ENCODE measurements at regions not wholly inside any gene's neighbourhood (a gene's known extent, or its start where the extent isn't known, plus 50 kb on each side); places are given as distances from the start of the nearest gene placed in this dataset.

- DNase-seq (ENCODE audit: low read depth), result peak; percentile 13
- H3K4me3 ChIP-seq (ENCODE audit: low read depth, low read length), result no peak overlapping the region
Observed at GRCh38 chr12:78470354-78471195, 394.0 kb upstream of the SYT1 start.

- H3K4me3 ChIP-seq (ENCODE audit: low read depth, low read length), result no peak overlapping the region
- DNase-seq (ENCODE audit: low read depth), result peak; percentile 31
Observed at GRCh38 chr12:78473136-78473535, 391.4 kb upstream of the SYT1 start.

GRCh38 chr12:78473561-78473960 lies 391.0 kb upstream of the SYT1 start:
- H3K4me3 ChIP-seq (ENCODE audit: low read depth, low read length), result no peak overlapping the region
- no peak for DNase-seq (ENCODE audit: low read depth)

- no peak overlapping the region for H3K4me3 ChIP-seq (ENCODE audit: low read depth, low read length)
- no peak for DNase-seq (ENCODE audit: low read depth)
Observed at GRCh38 chr12:78483767-78484315, 380.7 kb upstream of the SYT1 start.

GRCh38 chr12:78489990-78490389 lies 374.6 kb upstream of the SYT1 start:
- DNase-seq (ENCODE audit: low read depth), result no peak
- H3K4me3 ChIP-seq (ENCODE audit: low read depth, low read length), result no peak overlapping the region

- no peak for DNase-seq (ENCODE audit: low read depth)
- H3K4me3 ChIP-seq (ENCODE audit: low read depth, low read length), result no peak overlapping the region
Observed at GRCh38 chr12:78490861-78491260, 373.7 kb upstream of the SYT1 start.

GRCh38 chr12:78494911-78495310 lies 369.7 kb upstream of the SYT1 start:
- DNase-seq (ENCODE audit: low read depth), result peak; percentile 0
- H3K4me3 ChIP-seq (ENCODE audit: low read depth, low read length), result no peak overlapping the region

GRCh38 chr12:78501825-78502224 lies 362.7 kb upstream of the SYT1 start:
- no peak overlapping the region for H3K4me3 ChIP-seq (ENCODE audit: low read depth, low read length)
- DNase-seq (ENCODE audit: low read depth), result no peak

- H3K4me3 ChIP-seq (ENCODE audit: low read depth, low read length), result no peak overlapping the region
- DNase-seq (ENCODE audit: low read depth), result no peak
Observed at GRCh38 chr12:78519422-78519821, 345.2 kb upstream of the SYT1 start.

GRCh38 chr12:78530100-78530765 lies 334.3 kb upstream of the SYT1 start:
- peak; percentile 65 for DNase-seq (ENCODE audit: low read depth)
- H3K4me3 ChIP-seq (ENCODE audit: low read depth, low read length), result no peak overlapping the region

- DNase-seq (ENCODE audit: low read depth), result no peak
- no peak overlapping the region for H3K4me3 ChIP-seq (ENCODE audit: low read depth, low read length)
Observed at GRCh38 chr12:78531831-78532458, 332.6 kb upstream of the SYT1 start.

GRCh38 chr12:78534311-78534710 lies 330.3 kb upstream of the SYT1 start:
- H3K4me3 ChIP-seq (ENCODE audit: low read depth, low read length), result no peak overlapping the region
- no peak for DNase-seq (ENCODE audit: low read depth)

GRCh38 chr12:78540606-78541336 lies 323.8 kb upstream of the SYT1 start:
- no peak overlapping the region for H3K4me3 ChIP-seq (ENCODE audit: low read depth, low read length)
- DNase-seq (ENCODE audit: low read depth), result no peak

- no peak for DNase-seq (ENCODE audit: low read depth)
- H3K4me3 ChIP-seq (ENCODE audit: low read depth, low read length), result no peak overlapping the region
Observed at GRCh38 chr12:78550831-78551230, 313.7 kb upstream of the SYT1 start.

- no peak overlapping the region for H3K4me3 ChIP-seq (ENCODE audit: low read depth, low read length)
- DNase-seq (ENCODE audit: low read depth), result no peak
Observed at GRCh38 chr12:78555802-78556201, 308.8 kb upstream of the SYT1 start.

GRCh38 chr12:78556651-78557050 lies 307.9 kb upstream of the SYT1 start:
- DNase-seq (ENCODE audit: low read depth), result no peak
- no peak overlapping the region for H3K4me3 ChIP-seq (ENCODE audit: low read depth, low read length)

GRCh38 chr12:78559416-78559815 lies 305.2 kb upstream of the SYT1 start:
- H3K4me3 ChIP-seq (ENCODE audit: low read depth, low read length), result no peak overlapping the region
- no peak for DNase-seq (ENCODE audit: low read depth)

GRCh38 chr12:78559886-78560285 lies 304.7 kb upstream of the SYT1 start:
- no peak overlapping the region for H3K4me3 ChIP-seq (ENCODE audit: low read depth, low read length)
- DNase-seq (ENCODE audit: low read depth), result no peak

- H3K4me3 ChIP-seq (ENCODE audit: low read depth, low read length), result no peak overlapping the region
- DNase-seq (ENCODE audit: low read depth), result no peak
Observed at GRCh38 chr12:78560633-78561032, 303.9 kb upstream of the SYT1 start.

Measured in skeletal muscle cell (primary cell).